HepG2 (cell line): ENCODE measurements at regions not wholly inside any gene's neighbourhood (a gene's known extent, or its start where the extent isn't known, plus 50 kb on each side); places are given as distances from the start of the nearest gene placed in this dataset.

ENCODE experiments used
- ATAC-seq: fragments of 200-7000 bp; cut with Tn5 transposase; 3 replicates; pipeline ENCODE4 v1.9.1; 2020; ENCODE audit warnings: mild to moderate bottlenecking, moderate library complexity
- BruUV-seq: library from RNA; stranded (reverse); fragments of 400-500 nt; replicated peaks from 2 replicates; lab custom pipeline; 2021; lab: Mats Ljungman, UMichigan
- CTCF ChIA-PET: fragments of 300-600 bp; formaldehyde crosslinking; extraction: SDS; loops from one replicate; lab custom pipeline; 2021; ENCODE audit warnings: low total read pairs, inconsistent platforms, low intra/inter-chr PET ratio; lab: Yijun Ruan, JAX
- POLR2A ChIA-PET: fragments of 350-600 bp; sonication (Branson Sonifier 250); formaldehyde crosslinking; loops from one replicate; lab custom pipeline; 2020; ENCODE audit warnings: antibody characterized with exemption, inconsistent platforms; lab: Yijun Ruan, JAX
- DNase-seq: peaks from one replicate; pipeline ENCODE4 v3.0.0-alpha.2; 2015; ENCODE audit warnings: low spot score
- FAIRE-seq: peaks from 3 replicates; lab custom pipeline; 2011; peaks lifted over from hg19 to GRCh38; lab: Jason Lieb, UNC
- H2AFZ ChIP-seq: one replicate; pipeline ENCODE4 v1.6.1; 2011; ENCODE audit warnings: low read length, inconsistent platforms
- H3K27ac ChIP-seq: fragments of 300-600 bp; 3 replicates; pipeline ENCODE4 v1.8.0; 2011; ENCODE audit warnings: mixed run types, mild to moderate bottlenecking, mixed read lengths, low read length, inconsistent platforms; ENCODE audit not compliant: insufficient read depth; ENCODE audit errors: extremely low read length
- H3K27me3 ChIP-seq, 2 experiments: fragments of 200-600 bp in 1 of 2; 2 replicates in 1 of 2; 3 replicates in 1 of 2; pipeline versions ENCODE4 v1.6.0 to v1.8.0; 2011; ENCODE audit warnings: low read length in 2 of 2, mild to moderate bottlenecking in 2 of 2, moderate library complexity in 2 of 2, inconsistent platforms in 1 of 2; ENCODE audit not compliant: insufficient read depth in 2 of 2, control insufficient read depth in 1 of 2
- H3K36me3 ChIP-seq, 2 experiments: fragments of 200-600 bp in 1 of 2; replicated peaks in 1 of 2; 2 replicates in 1 of 2; 3 replicates in 1 of 2; pipeline versions ENCODE4 v1.5.1 to v1.8.0; 2011; ENCODE audit warnings: low read length in 2 of 2, inconsistent platforms in 1 of 2; ENCODE audit not compliant: insufficient read depth in 2 of 2, control insufficient read depth in 1 of 2
- H3K4me1 ChIP-seq: 2 replicates; pipeline ENCODE4 v1.5.1; 2012; ENCODE audit warnings: low read length, inconsistent platforms; ENCODE audit not compliant: insufficient read depth
- H3K4me2 ChIP-seq: 2 replicates; pipeline ENCODE4 v1.6.0; 2011; ENCODE audit warnings: low read depth, low read length, inconsistent platforms
- H3K4me3 ChIP-seq, 3 experiments: fragments of 200-600 bp in 1 of 3; sonication (generic), shearing (Covaris generic) in 1 of 3; replicated peaks in 1 of 3; 2 replicates each; pipeline ENCODE4 v1.5.1; 2011 to 2016; ENCODE audit warnings: low read length in 3 of 3, inconsistent platforms in 2 of 3, low read depth in 2 of 3, mild to moderate bottlenecking in 2 of 3, control low read depth in 1 of 3, mixed read lengths in 1 of 3; ENCODE audit not compliant: insufficient read depth in 1 of 3
- H3K79me2 ChIP-seq: one replicate; pipeline ENCODE4 v1.6.1; 2011; ENCODE audit warnings: low read length, inconsistent platforms; ENCODE audit not compliant: insufficient read depth
- H3K9ac ChIP-seq: 2 replicates; pipeline ENCODE4 v1.6.0; 2011; ENCODE audit warnings: mild to moderate bottlenecking, low read depth, low read length, inconsistent platforms; ENCODE audit not compliant: insufficient read depth
- H3K9me3 ChIP-seq: 2 replicates; pipeline ENCODE4 v1.5.1; 2012; ENCODE audit warnings: mild to moderate bottlenecking, low read length
- H4K20me1 ChIP-seq: 2 replicates; pipeline ENCODE4 v1.6.0; 2011; ENCODE audit warnings: inconsistent platforms, mild to moderate bottlenecking, low read length, moderate library complexity; ENCODE audit not compliant: insufficient read depth
- ARID4A ChIP-seq: sonication (generic); formaldehyde crosslinking; IDR thresholded peaks from 2 replicates; pipeline ENCODE4 v1.5.0; 2020; ENCODE audit warnings: mild to moderate bottlenecking, missing genetic modification reagents, borderline replicate concordance
- DNMT1 ChIP-seq: sonication (generic); formaldehyde crosslinking; IDR thresholded peaks from 2 replicates; pipeline ENCODE4 v1.5.1; 2020; ENCODE audit warnings: mild to moderate bottlenecking, missing genetic modification reagents
- KIAA2018 ChIP-seq: sonication (generic); formaldehyde crosslinking; IDR thresholded peaks from 2 replicates; pipeline ENCODE4 v1.5.0; 2020; ENCODE audit warnings: mild to moderate bottlenecking, missing genetic modification reagents, borderline replicate concordance
- MED8 ChIP-seq: sonication (generic); formaldehyde crosslinking; IDR thresholded peaks from 2 replicates; pipeline ENCODE4 v1.8.1; 2023; ENCODE audit warnings: mild to moderate bottlenecking, missing genetic modification reagents; ENCODE audit not compliant: insufficient replicate concordance
- RBM39 ChIP-seq: fragments of 200-400 bp; formaldehyde crosslinking; IDR thresholded peaks from one replicate; pipeline ENCODE4 v1.6.1; 2018; ENCODE audit warnings: antibody characterized with exemption, mild to moderate bottlenecking, low read depth, low read length; ENCODE audit not compliant: poor library complexity, severe bottlenecking
- TEF ChIP-seq: sonication (generic); formaldehyde crosslinking; IDR thresholded peaks from 2 replicates; pipeline ENCODE4 v1.5.0; 2020; ENCODE audit warnings: missing genetic modification reagents
- ZNF317 ChIP-seq: sonication (generic); formaldehyde crosslinking; IDR thresholded peaks from 2 replicates; pipeline ENCODE4 v1.5.0; 2020; ENCODE audit warnings: mild to moderate bottlenecking, missing genetic modification reagents
- ZNF326 ChIP-seq: sonication (generic); formaldehyde crosslinking; IDR thresholded peaks from 2 replicates; pipeline ENCODE4 v1.4.0; 2020; ENCODE audit warnings: missing genetic modification reagents, borderline replicate concordance
- ZNF607 ChIP-seq: sonication (generic); formaldehyde crosslinking; IDR thresholded peaks from 2 replicates; pipeline ENCODE4 v1.5.1; 2020; ENCODE audit warnings: missing genetic modification reagents, mild to moderate bottlenecking, borderline replicate concordance
- in situ Hi-C: cut with HindIII; loops from 2 replicates; pipeline ENCODE4 v1.10.0; 2017; ENCODE audit warnings: low pct_unique_long_range_greater_than_20kb; ENCODE audit not compliant: extremely low pct_ligation_motif_present
- intact Hi-C: fragments of 100-400 bp; cut with micrococcal nuclease; formaldehyde crosslinking; loops from one replicate; pipeline ENCODE4 v1.10.0; 2022; ENCODE audit not compliant: unreplicated experiment
- TF ChIP-seq, protein P1 (sequence below): sonication (generic); formaldehyde crosslinking; IDR thresholded peaks from 2 replicates; pipeline ENCODE4 v1.8.0; 2022; ENCODE audit warnings: missing genetic modification reagents, mild to moderate bottlenecking, borderline replicate concordance

DNA sequence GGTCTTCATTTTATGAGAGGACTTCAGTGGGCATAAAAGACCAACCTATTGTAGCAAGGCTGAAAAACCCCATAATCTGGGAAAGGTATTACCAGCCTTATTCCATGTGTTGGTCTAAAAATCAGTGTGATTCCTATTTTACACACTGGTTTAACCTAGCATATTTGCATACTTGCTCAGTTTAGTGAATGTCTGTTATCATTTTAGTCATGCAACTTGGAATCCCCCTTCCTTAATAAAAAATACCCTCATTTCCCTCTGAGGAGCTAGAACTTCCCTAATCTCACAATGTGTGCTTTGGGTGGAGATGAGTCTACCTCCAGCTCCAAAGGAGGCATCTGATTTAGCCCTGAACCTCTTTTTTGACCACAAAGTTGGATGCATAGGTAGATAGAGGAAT lies 312.8 kb upstream of the SORCS1 start:
- Histone ChIP-seq H3K4me3 (no peak overlapping the region), H3K4me1 (no peaks in the 10 kb centered on the region), H3K36me3 (no peaks in the 10 kb centered on the region), H3K9ac (no peak overlapping the region), H4K20me1 (no peaks in the 10 kb centered on the region), H3K9me3 (peaks cover 91% of the 10 kb centered on the region), H3K79me2 (no peaks in the 10 kb centered on the region), H3K27me3 (no peaks in the 10 kb centered on the region), H2AFZ (no peak overlapping the region), H3K27ac (no peak overlapping the region), H3K4me2 (no peak overlapping the region)
- CTCF ChIA-PET = no interaction called here
- no peak for ATAC-seq
- intact Hi-C loops = no loop called here
- no peak for FAIRE-seq
- POLR2A ChIA-PET = no interaction called here
- BruUV-seq = no TSS peak
- in situ Hi-C loops = no loop called here
- DNase-seq = no peak
- TF ChIP-seq ZNF317 = no peak
- no peak for TF ChIP-seq RBM39
- no peak for TF ChIP-seq ZNF326
- TF ChIP-seq ARID4A (CRISPR knock-in tag) = no peak
- no peak for TF ChIP-seq MED8 (CRISPR knock-in tag)
- TF ChIP-seq, protein P1, sequence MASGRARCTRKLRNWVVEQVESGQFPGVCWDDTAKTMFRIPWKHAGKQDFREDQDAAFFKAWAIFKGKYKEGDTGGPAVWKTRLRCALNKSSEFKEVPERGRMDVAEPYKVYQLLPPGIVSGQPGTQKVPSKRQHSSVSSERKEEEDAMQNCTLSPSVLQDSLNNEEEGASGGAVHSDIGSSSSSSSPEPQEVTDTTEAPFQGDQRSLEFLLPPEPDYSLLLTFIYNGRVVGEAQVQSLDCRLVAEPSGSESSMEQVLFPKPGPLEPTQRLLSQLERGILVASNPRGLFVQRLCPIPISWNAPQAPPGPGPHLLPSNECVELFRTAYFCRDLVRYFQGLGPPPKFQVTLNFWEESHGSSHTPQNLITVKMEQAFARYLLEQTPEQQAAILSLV (CRISPR knock-in tag) = no peak
- TF ChIP-seq DNMT1 (CRISPR knock-in tag) = no peak
- no peak for TF ChIP-seq KIAA2018 (CRISPR knock-in tag)
- no peak for TF ChIP-seq ZNF607 (CRISPR knock-in tag)
- no peak for TF ChIP-seq TEF (CRISPR knock-in tag)
